ENCODE measurements at regions not wholly inside any gene's neighbourhood (a gene's known extent, or its start where the extent isn't known, plus 50 kb on each side); places are given as distances from the start of the nearest gene placed in this dataset.
"Not testable (repeated sequence)": the region's sequence is repeated elsewhere in the genome, so short reads cannot be mapped to it uniquely, and the experiment has no call there.

DNA sequence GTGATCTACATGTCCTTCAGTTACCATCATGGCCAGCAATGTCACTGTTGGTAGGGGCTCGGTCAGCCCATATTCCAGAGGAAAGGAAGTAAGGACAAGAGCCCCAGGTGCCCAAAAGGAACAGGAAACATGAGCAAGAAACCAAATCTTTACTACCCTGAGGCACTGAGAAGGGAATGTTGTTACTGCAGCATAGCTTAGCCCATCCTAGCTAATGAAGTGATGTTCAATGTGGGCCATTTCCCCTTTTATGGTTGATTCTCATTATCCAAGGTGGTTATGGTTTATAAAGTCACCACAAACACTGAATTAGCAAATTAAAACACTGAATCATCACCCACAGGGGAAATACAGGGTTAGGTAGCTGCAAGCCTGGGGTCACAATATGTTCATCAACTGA is 88.4 kb upstream of the C10orf90 start:
- Histone ChIP-seq H3K9me3 (no peaks in the 10 kb centered on the region), H3K4me3 (no peak overlapping the region), H3K27ac (no peak overlapping the region), H3K27me3 (no peaks in the 10 kb centered on the region), H3K36me3 (no peaks in the 10 kb centered on the region), H3K4me1 (no peaks in the 10 kb centered on the region)
- no peak for TF ChIP-seq POLR2A (IDR thresholded peaks at IDR 0.05)
- TF ChIP-seq, protein P1, sequence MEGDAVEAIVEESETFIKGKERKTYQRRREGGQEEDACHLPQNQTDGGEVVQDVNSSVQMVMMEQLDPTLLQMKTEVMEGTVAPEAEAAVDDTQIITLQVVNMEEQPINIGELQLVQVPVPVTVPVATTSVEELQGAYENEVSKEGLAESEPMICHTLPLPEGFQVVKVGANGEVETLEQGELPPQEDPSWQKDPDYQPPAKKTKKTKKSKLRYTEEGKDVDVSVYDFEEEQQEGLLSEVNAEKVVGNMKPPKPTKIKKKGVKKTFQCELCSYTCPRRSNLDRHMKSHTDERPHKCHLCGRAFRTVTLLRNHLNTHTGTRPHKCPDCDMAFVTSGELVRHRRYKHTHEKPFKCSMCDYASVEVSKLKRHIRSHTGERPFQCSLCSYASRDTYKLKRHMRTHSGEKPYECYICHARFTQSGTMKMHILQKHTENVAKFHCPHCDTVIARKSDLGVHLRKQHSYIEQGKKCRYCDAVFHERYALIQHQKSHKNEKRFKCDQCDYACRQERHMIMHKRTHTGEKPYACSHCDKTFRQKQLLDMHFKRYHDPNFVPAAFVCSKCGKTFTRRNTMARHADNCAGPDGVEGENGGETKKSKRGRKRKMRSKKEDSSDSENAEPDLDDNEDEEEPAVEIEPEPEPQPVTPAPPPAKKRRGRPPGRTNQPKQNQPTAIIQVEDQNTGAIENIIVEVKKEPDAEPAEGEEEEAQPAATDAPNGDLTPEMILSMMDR (IDR thresholded peaks at IDR 0.05) = no peak
- DNase-seq = no peak
- intact Hi-C loops (cut with DNase I; ENCODE audit: low total_unique reads) = no loop called here

DNA sequence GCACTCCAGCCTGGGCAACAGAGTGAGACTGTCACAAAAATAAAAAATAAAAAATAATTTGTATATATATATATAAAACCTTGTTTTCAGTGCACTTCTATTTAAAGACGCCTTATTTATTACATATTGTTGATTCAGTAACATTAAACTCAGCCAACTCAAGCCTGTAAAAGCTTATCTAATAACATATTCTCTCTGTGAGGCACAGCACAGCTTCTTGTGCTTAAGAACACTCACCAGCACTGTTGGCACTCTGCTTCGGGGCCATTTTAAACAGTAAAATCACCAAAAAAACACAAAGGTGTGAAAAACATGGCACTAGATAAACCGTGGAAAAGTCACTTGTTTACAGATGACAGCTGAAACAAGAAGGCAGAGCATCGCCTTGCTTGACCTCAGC is 89.0 kb upstream of the C10orf90 start:
- H3K4me3 ChIP-seq = no peak overlapping the region
- intact Hi-C loops (cut with DNase I; ENCODE audit: low total_unique reads) = no loop called here
- no peaks in the 10 kb centered on the region for H3K9me3 ChIP-seq
- no peak for DNase-seq
- H3K4me1 ChIP-seq = no peaks in the 10 kb centered on the region
- H3K27me3 ChIP-seq = no peaks in the 10 kb centered on the region
- no peak for TF ChIP-seq POLR2A (IDR thresholded peaks at IDR 0.05)
- TF ChIP-seq, protein P1 (IDR thresholded peaks at IDR 0.05) = no peak
- H3K36me3 ChIP-seq = no peaks in the 10 kb centered on the region
- no peak overlapping the region for H3K27ac ChIP-seq

DNA sequence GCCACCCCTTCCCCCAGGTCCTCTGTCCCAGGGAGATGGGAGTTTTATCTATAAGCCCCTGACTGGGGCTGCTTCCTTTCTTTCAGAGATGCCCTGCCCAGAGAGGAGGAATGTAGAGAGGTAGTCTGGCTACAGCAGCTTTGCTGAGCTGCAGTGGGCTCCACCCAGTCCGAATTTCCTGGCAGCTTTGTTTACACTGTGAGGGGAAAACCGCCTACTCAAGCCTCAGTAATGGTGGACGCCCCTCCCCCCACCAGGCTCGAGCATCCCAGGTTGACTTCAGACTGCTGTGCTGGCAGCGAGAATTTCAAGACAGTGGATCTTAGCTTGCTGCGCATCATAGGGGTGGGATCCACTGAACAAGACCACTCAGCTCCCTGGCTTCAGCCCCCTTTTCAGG is 96.2 kb upstream of the C10orf90 start:
- H3K9me3 ChIP-seq; H3K4me3 ChIP-seq; H3K4me1 ChIP-seq; intact Hi-C loops (cut with DNase I; ENCODE audit: low total_unique reads); H3K27me3 ChIP-seq; H3K27ac ChIP-seq; DNase-seq; H3K36me3 ChIP-seq: not testable (repeated sequence)

DNA sequence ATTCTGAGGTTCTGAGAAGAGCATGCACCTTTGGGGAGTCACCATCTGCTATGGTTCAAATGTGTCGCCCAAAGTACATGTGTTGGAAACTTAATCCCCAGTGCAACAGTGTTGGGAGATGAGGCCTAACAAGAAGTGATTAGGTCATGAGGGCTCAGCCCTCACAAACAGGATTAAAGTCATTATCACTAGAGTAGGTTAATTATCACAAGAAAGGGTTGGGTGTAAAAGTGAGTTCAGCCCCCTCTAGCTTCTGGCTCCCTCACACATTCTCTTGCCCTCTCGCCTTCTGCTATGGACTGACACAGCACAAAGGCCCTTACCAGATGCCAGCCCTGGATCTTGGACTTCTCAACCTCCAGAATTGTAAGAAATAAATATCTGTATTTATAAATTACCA is 100.3 kb upstream of the C10orf90 start:
- TF ChIP-seq, protein P1 (IDR thresholded peaks at IDR 0.05) = no peak
- TF ChIP-seq POLR2A (IDR thresholded peaks at IDR 0.05) = no peak
- no peak overlapping the region for H3K4me3 ChIP-seq

DNA sequence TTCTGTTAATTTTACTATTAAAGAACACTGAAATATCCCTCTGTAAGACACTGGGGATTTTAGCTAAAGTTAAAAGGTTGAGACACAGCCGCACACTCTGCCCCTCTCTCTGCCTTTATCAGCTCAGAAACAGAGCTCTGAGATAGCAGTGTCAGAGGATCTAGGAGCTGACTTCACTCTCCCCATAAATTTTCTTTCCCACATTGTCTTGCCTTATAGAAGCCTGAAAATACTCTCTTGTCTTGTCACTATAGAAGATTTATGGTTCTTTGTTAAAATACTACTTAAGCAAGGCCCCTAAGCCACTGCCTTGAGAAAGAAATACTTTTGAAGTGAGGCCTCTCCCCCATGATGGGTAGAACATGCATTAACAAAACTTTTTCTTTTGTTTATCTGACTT is 105.7 kb upstream of the C10orf90 start:
- Histone ChIP-seq H3K9me3 (no peaks in the 10 kb centered on the region), H3K4me3 (no peak overlapping the region), H3K27me3 (no peaks in the 10 kb centered on the region), H3K27ac (no peak overlapping the region), H3K4me1 (no peaks in the 10 kb centered on the region), H3K36me3 (no peaks in the 10 kb centered on the region)
- intact Hi-C loops (cut with DNase I; ENCODE audit: low total_unique reads) = no loop called here
- TF ChIP-seq POLR2A (IDR thresholded peaks at IDR 0.05) = no peak
- TF ChIP-seq, protein P1 (IDR thresholded peaks at IDR 0.05) = no peak
- DNase-seq = no peak

More for the DNA sequence above, 100.3 kb upstream of the C10orf90 start:
- DNase-seq = no peak
- H3K4me1 ChIP-seq = no peaks in the 10 kb centered on the region
- intact Hi-C loops (cut with DNase I; ENCODE audit: low total_unique reads) = no loop called here
- H3K9me3 ChIP-seq = no peaks in the 10 kb centered on the region
- H3K27ac ChIP-seq = no peak overlapping the region
- H3K36me3 ChIP-seq = no peaks in the 10 kb centered on the region
- H3K27me3 ChIP-seq = no peaks in the 10 kb centered on the region

DNA sequence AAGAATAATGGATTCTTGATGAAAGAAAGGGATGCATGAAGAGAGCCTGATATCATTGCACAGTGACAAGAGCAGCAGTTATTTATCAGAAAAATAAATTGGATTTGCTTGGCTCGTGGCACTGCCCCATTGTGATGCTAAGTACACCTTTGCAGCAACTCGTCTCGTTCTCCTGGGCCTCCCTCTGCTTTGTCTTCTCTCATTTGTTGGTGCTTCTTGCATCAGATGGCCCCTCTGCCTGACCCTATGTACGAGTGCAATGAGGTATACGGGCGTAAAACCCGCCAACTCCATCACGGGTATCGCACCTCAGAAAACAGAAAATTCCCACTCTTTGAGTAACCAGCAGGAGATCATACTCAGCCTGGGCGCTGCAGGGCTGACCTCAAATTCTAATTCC is 107.2 kb upstream of the C10orf90 start:
- TF ChIP-seq POLR2A (IDR thresholded peaks at IDR 0.05) = no peak
- TF ChIP-seq, protein P1 (IDR thresholded peaks at IDR 0.05) = no peak
- Histone ChIP-seq H3K27me3 (no peaks in the 10 kb centered on the region), H3K9me3 (no peaks in the 10 kb centered on the region), H3K4me3 (no peak overlapping the region), H3K36me3 (no peaks in the 10 kb centered on the region), H3K27ac (no peak overlapping the region), H3K4me1 (no peaks in the 10 kb centered on the region)
- intact Hi-C loops (cut with DNase I; ENCODE audit: low total_unique reads) = no loop called here
- no peak for DNase-seq
